Left lung (tissue), 4 donors: ENCODE measurements at regions not wholly inside any gene's neighbourhood (a gene's known extent, or its start where the extent isn't known, plus 50 kb on each side); places are given as distances from the start of the nearest gene placed in this dataset.

Source experiments
- ATAC-seq: fragments of 200-7000 bp; cut with Tn5 transposase; one replicate; pipeline ENCODE4 v1.9.1; 2020; ENCODE audit warnings: moderate library complexity
- DNase-seq, 4 donors: peaks; one replicate each; pipeline ENCODE4 v3.0.0-alpha.2; 2013 to 2020
- H3K27ac ChIP-seq, 2 donors: fragments of 200-600 bp; sonication (generic) in 1 of 2; one replicate each; pipeline versions ENCODE4 v1.5.0 to v1.8.0; 2020 to 2021
- H3K27me3 ChIP-seq, 2 donors: fragments of 200-600 bp; sonication (generic) in 1 of 2; one replicate each; pipeline versions ENCODE4 v1.5.0 to v1.8.0; 2020 to 2021
- H3K36me3 ChIP-seq, 2 donors: fragments of 200-600 bp; sonication (generic) in 1 of 2; one replicate each; pipeline versions ENCODE4 v1.5.0 to v1.8.0; 2020 to 2021
- H3K4me1 ChIP-seq, 2 donors: fragments of 200-600 bp; one replicate each; pipeline ENCODE4 v1.8.0; 2021
- H3K4me3 ChIP-seq, 2 donors: fragments of 200-600 bp; sonication (generic) in 1 of 2; one replicate each; pipeline versions ENCODE4 v1.5.0 to v1.8.0; 2020 to 2021; ENCODE audit warnings: mild to moderate bottlenecking in 1 of 2
- H3K9me3 ChIP-seq, 2 donors: fragments of 200-600 bp; sonication (generic) in 1 of 2; one replicate each; pipeline versions ENCODE4 v1.5.0 to v1.8.0; 2020 to 2021
- intact Hi-C, 2 donors: fragments of 100-400 bp; cut with DNase I; formaldehyde crosslinking; loops; one replicate each; pipeline versions ENCODE4 v1.11.2 to v1.14.2; 2022
- TF ChIP-seq, protein P1 (sequence below), 2 donors: fragments of 200-600 bp; sonication (generic) in 1 of 2; IDR thresholded peaks; one replicate each; pipeline versions ENCODE4 v1.5.0 to v1.8.0; 2021; ENCODE audit warnings: antibody characterized with exemption in 2 of 2
- donor health status: DM: no; HTN: yes; CAD: no.
- donor health status: DM: no; HTN: no; CAD: no.

DNA sequence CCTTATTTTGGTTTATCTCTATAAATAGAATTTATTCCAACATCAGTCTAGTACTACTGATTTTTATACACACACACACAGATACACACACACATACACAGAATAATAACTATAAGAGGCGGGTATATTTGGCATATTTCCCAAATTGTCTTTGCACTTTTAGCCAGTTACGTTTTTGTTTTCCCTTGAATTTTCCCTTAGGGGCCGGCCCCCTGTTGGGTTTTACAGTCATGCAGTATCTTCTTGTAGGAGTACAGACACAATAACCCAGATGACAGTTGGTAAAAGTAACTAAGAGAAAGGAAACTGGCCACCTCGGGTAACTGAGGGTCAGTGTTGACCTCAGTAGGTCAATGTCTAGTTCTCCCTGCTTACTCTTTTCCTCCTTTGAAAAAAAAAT lies 50.9 kb downstream of the DISP1 start:
- ATAC-seq, result no peak
- no peaks in the 10 kb centered on the region for H3K36me3 ChIP-seq
- intact Hi-C loops, result no loop called here
- DNase-seq, result no peak
- no peak overlapping the region for H3K27ac ChIP-seq
- no peaks in the 10 kb centered on the region for H3K27me3 ChIP-seq
- no peak overlapping the region for H3K4me3 ChIP-seq
- no peaks in the 10 kb centered on the region for H3K9me3 ChIP-seq
- no peaks in the 10 kb centered on the region for H3K4me1 ChIP-seq
- TF ChIP-seq, protein P1, sequence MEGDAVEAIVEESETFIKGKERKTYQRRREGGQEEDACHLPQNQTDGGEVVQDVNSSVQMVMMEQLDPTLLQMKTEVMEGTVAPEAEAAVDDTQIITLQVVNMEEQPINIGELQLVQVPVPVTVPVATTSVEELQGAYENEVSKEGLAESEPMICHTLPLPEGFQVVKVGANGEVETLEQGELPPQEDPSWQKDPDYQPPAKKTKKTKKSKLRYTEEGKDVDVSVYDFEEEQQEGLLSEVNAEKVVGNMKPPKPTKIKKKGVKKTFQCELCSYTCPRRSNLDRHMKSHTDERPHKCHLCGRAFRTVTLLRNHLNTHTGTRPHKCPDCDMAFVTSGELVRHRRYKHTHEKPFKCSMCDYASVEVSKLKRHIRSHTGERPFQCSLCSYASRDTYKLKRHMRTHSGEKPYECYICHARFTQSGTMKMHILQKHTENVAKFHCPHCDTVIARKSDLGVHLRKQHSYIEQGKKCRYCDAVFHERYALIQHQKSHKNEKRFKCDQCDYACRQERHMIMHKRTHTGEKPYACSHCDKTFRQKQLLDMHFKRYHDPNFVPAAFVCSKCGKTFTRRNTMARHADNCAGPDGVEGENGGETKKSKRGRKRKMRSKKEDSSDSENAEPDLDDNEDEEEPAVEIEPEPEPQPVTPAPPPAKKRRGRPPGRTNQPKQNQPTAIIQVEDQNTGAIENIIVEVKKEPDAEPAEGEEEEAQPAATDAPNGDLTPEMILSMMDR (IDR thresholded peaks at IDR 0.05), result no peak

DNA sequence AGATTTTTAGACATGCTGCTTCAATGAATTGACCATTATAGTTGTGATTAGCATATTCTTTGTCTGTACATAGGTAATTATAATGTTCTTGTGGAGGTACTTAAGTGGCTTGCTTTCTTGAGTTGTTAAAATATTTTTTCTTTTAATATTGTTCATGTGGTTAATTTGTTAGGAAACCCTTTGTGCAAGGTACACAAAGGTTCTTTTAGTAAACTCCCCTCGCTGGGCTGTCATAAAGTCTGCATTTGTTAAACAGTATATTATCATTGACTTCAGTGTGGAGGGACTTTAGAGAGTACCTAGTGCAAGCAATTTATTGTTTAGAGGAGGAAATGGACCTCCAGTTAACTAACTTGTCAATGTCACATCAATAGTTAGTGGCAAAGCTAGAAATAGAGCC lies 52.5 kb downstream of the DISP1 start:
- DNase-seq (no peak), ATAC-seq (no peak)
- H3K27ac ChIP-seq, result no peak overlapping the region
- H3K4me1 ChIP-seq, result no peaks in the 10 kb centered on the region
- H3K27me3 ChIP-seq, result no peaks in the 10 kb centered on the region
- no peaks in the 10 kb centered on the region for H3K36me3 ChIP-seq
- TF ChIP-seq, protein P1 (IDR thresholded peaks at IDR 0.05), result no peak
- intact Hi-C loops, result no loop called here
- peaks cover 0 to 3% of the 10 kb centered on the region in 2 donors for H3K9me3 ChIP-seq
- no peak overlapping the region for H3K4me3 ChIP-seq

DNA sequence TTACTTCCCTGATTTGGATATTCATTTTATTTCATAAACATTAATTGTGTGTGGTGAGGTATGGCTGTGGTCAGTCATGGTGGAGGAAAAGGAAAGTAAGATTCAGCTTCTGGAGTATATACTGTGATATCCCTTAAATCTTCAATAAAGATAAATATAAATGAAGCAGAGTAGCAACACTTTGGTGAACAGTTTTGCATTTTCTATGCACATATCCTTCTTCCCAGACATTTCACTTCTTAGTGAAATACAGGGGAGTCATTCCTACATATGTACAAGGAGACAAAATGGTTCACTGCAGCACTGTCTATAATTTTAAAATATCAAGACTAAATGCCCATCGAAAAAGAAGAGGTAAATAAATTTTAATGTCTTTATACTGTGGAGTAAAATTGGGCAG lies 61.3 kb downstream of the DISP1 start:
- Histone ChIP-seq H3K27ac (no peak overlapping the region), H3K4me1 (no peaks in the 10 kb centered on the region), H3K4me3 (no peak overlapping the region), H3K36me3 (no peaks in the 10 kb centered on the region), H3K27me3 (no peaks in the 10 kb centered on the region), H3K9me3 (peaks cover 0 to 5% of the 10 kb centered on the region in 2 donors)
- TF ChIP-seq, protein P1 (IDR thresholded peaks at IDR 0.05), result no peak
- ATAC-seq, result no peak
- intact Hi-C loops, result no loop called here
- DNase-seq, result no peak

DNA sequence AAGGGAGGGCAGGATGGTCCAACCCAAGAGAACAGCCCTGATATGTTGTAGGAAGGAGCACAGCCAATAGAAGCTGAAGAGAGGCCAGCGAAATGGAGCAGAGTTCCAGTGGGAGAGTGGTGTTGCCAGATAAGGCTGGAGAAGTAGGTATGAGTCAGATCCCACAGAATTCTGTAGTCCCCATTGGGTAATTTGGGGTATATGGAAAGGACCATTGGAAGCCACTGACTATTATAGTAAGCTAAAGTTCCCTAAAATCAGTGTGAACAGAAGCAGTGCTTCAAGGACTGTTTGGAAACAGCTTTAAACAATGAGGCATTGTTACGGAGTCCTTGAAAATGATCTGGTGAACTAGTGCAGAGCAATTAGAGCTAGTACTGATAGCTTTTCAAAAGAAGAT lies 63.0 kb downstream of the DISP1 start:
- TF ChIP-seq, protein P1 (IDR thresholded peaks at IDR 0.05), result no peak
- H3K4me3 ChIP-seq, result no peak overlapping the region
- intact Hi-C loops, result no loop called here
- H3K27ac ChIP-seq, result no peak overlapping the region
- H3K4me1 ChIP-seq, result no peaks in the 10 kb centered on the region
- DNase-seq (no peak), ATAC-seq (no peak)
- no peaks in the 10 kb centered on the region for H3K27me3 ChIP-seq
- no peaks in the 10 kb centered on the region for H3K36me3 ChIP-seq
- H3K9me3 ChIP-seq, result peaks cover 0 to 5% of the 10 kb centered on the region in 2 donors

DNA sequence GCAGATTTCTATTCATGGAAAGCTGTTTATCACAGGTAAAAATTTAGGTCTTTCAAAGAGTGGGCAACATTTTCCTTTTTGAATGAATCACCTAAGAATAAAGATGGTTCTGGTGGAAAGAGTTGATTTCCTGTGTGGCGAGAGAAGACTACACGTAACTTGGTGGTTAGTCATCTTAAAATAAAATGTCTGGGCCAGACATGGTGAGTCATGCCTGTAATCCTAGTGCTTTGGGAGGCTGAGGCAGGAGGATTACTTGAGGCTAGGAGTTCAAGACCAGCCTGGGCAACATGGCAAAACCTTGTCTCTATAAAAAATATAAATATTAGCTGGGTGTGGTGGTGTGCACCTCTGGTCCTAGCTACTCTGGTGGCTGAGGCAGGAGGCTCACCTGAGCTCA lies 65.7 kb downstream of the DISP1 start:
- DNase-seq (no peak), ATAC-seq (no peak)
- H3K36me3 ChIP-seq, result no peaks in the 10 kb centered on the region
- H3K4me3 ChIP-seq, result no peak overlapping the region
- H3K27ac ChIP-seq, result no peak overlapping the region
- no peaks in the 10 kb centered on the region for H3K27me3 ChIP-seq
- H3K9me3 ChIP-seq, result peaks cover 0 to 5% of the 10 kb centered on the region in 2 donors
- TF ChIP-seq, protein P1 (IDR thresholded peaks at IDR 0.05), result no peak
- intact Hi-C loops, result no loop called here
- H3K4me1 ChIP-seq, result no peaks in the 10 kb centered on the region
